ENCODE measurements at regions not wholly inside any gene's neighbourhood (a gene's known extent, or its start where the extent isn't known, plus 50 kb on each side); places are given as distances from the start of the nearest gene placed in this dataset.

GRCh38 chr14:32263939-32264567, 61.0 kb upstream of the RNU6-8 start:
- DNase-seq (ENCODE audit: low spot score) (no peak), ATAC-seq (ENCODE audit: insufficient number of reproducible peaks, low FRiP score, low read depth) (no peak)
- H3K27ac ChIP-seq: no peak overlapping the region
- H3K9me3 ChIP-seq: peaks cover 19% of the 10 kb centered on the region
- no peaks in the 10 kb centered on the region for H3K4me1 ChIP-seq (ENCODE audit: control insufficient read depth in 1 of 2, low read depth in 2 of 2)
- H3K4me3 ChIP-seq: no peak overlapping the region
- H3K27me3 ChIP-seq (replicated peaks; ENCODE audit: insufficient read depth): no peaks in the 10 kb centered on the region
- no peaks in the 10 kb centered on the region for H3K36me3 ChIP-seq
- TF ChIP-seq CTCF (IDR thresholded peaks at IDR 0.05): no peak

- no peak for TF ChIP-seq CTCF (IDR thresholded peaks at IDR 0.05)
- DNase-seq (ENCODE audit: low spot score) (no peak), ATAC-seq (ENCODE audit: insufficient number of reproducible peaks, low FRiP score, low read depth) (no peak)
- Histone ChIP-seq H3K4me3 (no peak overlapping the region), H3K27me3 (replicated peaks; ENCODE audit: insufficient read depth) (no peaks in the 10 kb centered on the region), H3K36me3 (no peaks in the 10 kb centered on the region), H3K27ac (no peak overlapping the region), H3K4me1 (ENCODE audit: control insufficient read depth in 1 of 2, low read depth in 2 of 2) (no peaks in the 10 kb centered on the region), H3K9me3 (peaks cover 19% of the 10 kb centered on the region)
Observed at GRCh38 chr14:32265584-32265983, 62.5 kb upstream of the RNU6-8 start.

DNA sequence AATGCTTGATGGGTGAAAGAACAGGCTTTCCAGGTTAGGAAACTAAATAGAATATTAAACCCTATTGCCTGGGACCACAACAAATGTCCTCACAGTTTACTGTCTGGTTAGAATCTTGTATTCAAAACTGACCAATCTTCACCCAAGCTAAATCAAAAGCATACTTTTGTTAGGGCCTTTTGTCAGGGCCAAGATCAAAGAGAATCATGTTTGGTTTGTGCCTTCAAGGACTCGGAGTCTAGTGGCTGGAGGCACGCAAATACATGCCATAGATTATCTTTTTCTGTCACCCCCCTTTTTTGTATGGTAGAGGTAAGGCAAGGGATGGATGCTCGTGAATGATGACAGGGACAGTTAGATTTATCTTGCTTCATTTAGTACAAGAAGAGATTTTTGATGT, 51.1 kb upstream of the AKAP6 start:
- Histone ChIP-seq H3K36me3 (no peaks in the 10 kb centered on the region), H3K9me3 (no peaks in the 10 kb centered on the region), H3K27me3 (replicated peaks; ENCODE audit: insufficient read depth) (no peaks in the 10 kb centered on the region), H3K4me3 (no peak overlapping the region), H3K4me1 (ENCODE audit: control insufficient read depth in 1 of 2, low read depth in 2 of 2) (no peaks in the 10 kb centered on the region), H3K27ac (no peak overlapping the region)
- ATAC-seq (ENCODE audit: insufficient number of reproducible peaks, low FRiP score, low read depth) (no peak), DNase-seq (ENCODE audit: low spot score) (no peak)
- TF ChIP-seq CTCF (IDR thresholded peaks at IDR 0.05): no peak
